GM10248 (cell line): ENCODE measurements at regions not wholly inside any gene's neighbourhood (a gene's known extent, or its start where the extent isn't known, plus 50 kb on each side); places are given as distances from the start of the nearest gene placed in this dataset.

Experiments
- CTCF ChIA-PET: fragments of 300-600 bp; sonication (Branson Sonifier 250); formaldehyde crosslinking; extraction: SDS; loops from one replicate; lab custom pipeline; 2021; ENCODE audit warnings: antibody characterized with exemption; lab: Yijun Ruan, JAX
- POLR2A ChIA-PET: fragments of 350-650 bp; sonication (Branson Sonifier 250); formaldehyde crosslinking; extraction: SDS; loops from one replicate; lab custom pipeline; 2020; ENCODE audit warnings: antibody characterized with exemption; lab: Yijun Ruan, JAX
- DNase-seq: peaks from one replicate; pipeline ENCODE4 v3.0.0; 2012; ENCODE audit errors: extremely low spot score
- CTCF ChIP-seq: IDR thresholded peaks from 2 replicates; pipeline ENCODE4 v1.5.1; 2012; ENCODE audit warnings: mild to moderate bottlenecking, low read depth; ENCODE audit errors: extremely low read depth, missing control alignments, control extremely low read depth

- ChIA-PET POLR2A (no interaction called here), CTCF (interaction anchor here (0.7 to 2.0 kb wide), 16 partner anchors 9 to 500 kb away, joined by 3 to 8 read pairs (median 4); no protein-coding TSS in a partner anchor)
- peak; percentile 83 for DNase-seq
- TF ChIP-seq CTCF, result no peak
These were observed 332.1 kb downstream of the RRAGC start for GRCh38 chr1:38527373-38527966.

DNA sequence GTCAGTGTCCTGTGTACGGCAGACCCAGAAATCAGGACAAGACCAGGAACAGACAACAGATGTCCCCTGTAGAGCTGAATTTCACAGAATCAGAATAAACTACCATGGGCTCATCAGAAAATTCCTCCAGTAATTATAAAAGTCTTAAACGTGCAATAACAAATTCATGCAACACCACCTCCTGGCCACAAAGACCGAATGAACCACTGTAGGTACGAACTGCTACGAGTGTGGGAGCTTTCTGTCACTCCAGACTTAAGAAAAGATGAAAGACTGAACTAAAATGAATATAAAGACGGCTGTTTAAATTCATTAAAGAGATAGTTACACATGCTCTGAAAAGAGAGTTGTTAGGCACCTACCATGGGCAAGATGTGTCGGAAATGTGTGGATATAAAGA is 333.5 kb downstream of the RRAGC start:
- no peak for TF ChIP-seq CTCF
- no peak for DNase-seq
- ChIA-PET CTCF (interaction anchor here (1.0 to 2.0 kb wide), 8 partner anchors 9 to 309 kb away, joined by 3 to 5 read pairs (median 4); no protein-coding TSS in a partner anchor), POLR2A (no interaction called here)

DNA sequence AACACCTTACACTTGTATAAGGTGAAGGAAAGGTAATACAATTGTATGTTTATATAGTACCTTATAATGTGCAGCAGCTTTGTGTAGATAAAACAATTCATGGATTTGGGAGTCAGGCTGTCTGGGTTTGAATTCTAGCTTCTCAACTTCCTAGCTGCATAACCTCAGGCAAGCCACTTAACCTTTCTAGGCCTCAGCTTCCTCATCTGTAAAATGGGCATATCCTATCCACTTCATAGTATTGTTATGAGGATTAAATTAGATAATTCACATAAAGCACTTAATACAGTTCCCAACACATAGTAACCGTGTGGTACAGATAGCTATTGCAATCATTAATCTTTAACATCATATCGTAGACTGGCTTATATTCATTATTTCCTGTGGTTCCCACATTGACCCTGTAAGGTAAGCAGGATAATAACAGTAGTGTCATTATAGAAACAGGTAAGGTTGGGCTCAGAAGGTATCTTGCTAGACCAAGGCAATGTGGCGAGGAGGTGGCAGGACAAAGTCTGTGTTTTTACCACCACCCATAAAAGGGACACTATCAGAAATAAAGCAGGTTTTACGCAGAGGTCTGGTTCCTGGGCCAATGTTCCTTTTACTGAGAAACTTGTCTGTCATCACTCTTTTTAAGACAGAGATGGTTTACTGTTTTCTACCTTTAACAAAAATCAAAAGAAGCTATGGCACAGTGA is 334.1 kb downstream of the RRAGC start:
- DNase-seq, result no peak
- ChIA-PET POLR2A (no interaction called here), CTCF (interaction anchor here (1.0 to 2.0 kb wide), 9 partner anchors 8 to 310 kb away, joined by 3 to 5 read pairs (median 4); no protein-coding TSS in a partner anchor)
- no peak for TF ChIP-seq CTCF

- POLR2A ChIA-PET, result no interaction called here
- CTCF ChIA-PET, result no interaction called here
- TF ChIP-seq CTCF, result no peak
- no peak for DNase-seq
These were observed 335.4 kb downstream of the RRAGC start for GRCh38 chr1:38524025-38524641.

GRCh38 chr1:38523568-38523939 is 336.0 kb downstream of the RRAGC start:
- no peak for TF ChIP-seq CTCF
- no peak for DNase-seq
- ChIA-PET CTCF (no interaction called here), POLR2A (no interaction called here)

GRCh38 chr1:38522915-38523567 is 336.5 kb downstream of the RRAGC start:
- no peak for DNase-seq

More at GRCh38 chr1:38522915-38523567, 336.5 kb downstream of the RRAGC start:
- TF ChIP-seq CTCF, result no peak
- ChIA-PET CTCF (interaction anchor here (1.8 kb wide), 1 partner anchor 14 kb away, joined by 5 read pairs; no protein-coding TSS in a partner anchor), POLR2A (no interaction called here)
